H1 (cell line): ENCODE measurements at regions not wholly inside any gene's neighbourhood (a gene's known extent, or its start where the extent isn't known, plus 50 kb on each side); places are given as distances from the start of the nearest gene placed in this dataset.

Experiments
- CTCF ChIA-PET: fragments of 300-600 bp; sonication (Branson Sonifier 250); formaldehyde crosslinking; loops from one replicate; lab custom pipeline; 2021; ENCODE audit not compliant: partially characterized antibody; lab: Charles Lee
- POLR2A ChIA-PET: fragments of 300-600 bp; sonication (Branson Sonifier 250); formaldehyde crosslinking; loops from one replicate; lab custom pipeline; 2021; ENCODE audit warnings: inconsistent platforms; ENCODE audit not compliant: partially characterized antibody; lab: Charles Lee
- DNase-seq, 2 experiments: peaks; one replicate each; pipeline versions ENCODE4 v3.0.0 to v3.0.0-alpha.2; 2010 to 2022; ENCODE audit warnings: low spot score in 2 of 2, low read depth in 1 of 2, mixed read lengths in 1 of 2
- FAIRE-seq: peaks from 2 replicates; lab custom pipeline; 2011; peaks lifted over from hg19 to GRCh38; lab: Jason Lieb, UNC
- H2AFZ ChIP-seq: 2 replicates; pipeline ENCODE4 v1.8.1; 2012; ENCODE audit warnings: low read length, inconsistent platforms
- H2AK5ac ChIP-seq: 2 replicates; pipeline ENCODE4 v1.6.1; 2013; ENCODE audit warnings: low read depth, low read length
- H2BK120ac ChIP-seq: replicated peaks from 2 replicates; pipeline ENCODE3; 2013; ENCODE audit warnings: low read depth, low read length, inconsistent platforms
- H2BK12ac ChIP-seq: 2 replicates; pipeline ENCODE4 v1.6.1; 2013; ENCODE audit warnings: low read depth, low read length
- H2BK15ac ChIP-seq: 2 replicates; pipeline ENCODE4 v1.6.1; 2013; ENCODE audit warnings: low read length
- H2BK20ac ChIP-seq: 2 replicates; pipeline ENCODE4 v1.6.1; 2013; ENCODE audit warnings: low read length
- H2BK5ac ChIP-seq: 2 replicates; pipeline ENCODE4 v1.6.1; 2013; ENCODE audit warnings: low read depth, low read length
- H3K14ac ChIP-seq: 2 replicates; pipeline ENCODE4 v1.6.1; 2013; ENCODE audit warnings: inconsistent platforms; ENCODE audit not compliant: insufficient read length
- H3K18ac ChIP-seq: 2 replicates; pipeline ENCODE4 v1.6.1; 2013; ENCODE audit warnings: low read length; ENCODE audit errors: extremely low read depth
- H3K23ac ChIP-seq: 2 replicates; pipeline ENCODE4 v1.6.1; 2013; ENCODE audit warnings: inconsistent platforms; ENCODE audit not compliant: insufficient read length
- H3K23me2 ChIP-seq: 2 replicates; pipeline ENCODE4 v1.6.1; 2013; ENCODE audit warnings: low read depth, low read length
- H3K27ac ChIP-seq: 2 replicates; pipeline ENCODE4 v1.6.1; 2011; ENCODE audit warnings: low read depth, low read length, inconsistent platforms
- H3K27me3 ChIP-seq, 4 experiments: replicated peaks in 1 of 4; 1 replicate in 1 of 4; 2 replicates in 3 of 4; pipeline versions ENCODE4 v1.6.1 to v1.8.1; 2011 to 2013; ENCODE audit warnings: low read length in 3 of 4, mild to moderate bottlenecking in 3 of 4, inconsistent platforms in 2 of 4, mixed read lengths in 2 of 4, moderate library complexity in 1 of 4; ENCODE audit not compliant: control insufficient read depth in 3 of 4, insufficient read depth in 3 of 4; ENCODE audit errors: extremely low read depth in 1 of 4
- H3K36me3 ChIP-seq, 4 experiments: 2 replicates each; pipeline versions ENCODE4 v1.6.1 to v1.8.1; 2011 to 2013; ENCODE audit warnings: mild to moderate bottlenecking in 4 of 4, low read length in 3 of 4, moderate library complexity in 2 of 4, control low read depth in 1 of 4, inconsistent platforms in 1 of 4; ENCODE audit not compliant: insufficient read depth in 4 of 4, control insufficient read depth in 2 of 4
- H3K4ac ChIP-seq: replicated peaks from 2 replicates; pipeline ENCODE3; 2013; ENCODE audit warnings: low read length, low read depth, mixed read lengths, inconsistent platforms; ENCODE audit not compliant: insufficient read length
- H3K4me1 ChIP-seq, 4 experiments: replicated peaks in 1 of 4; 1 replicate in 1 of 4; 2 replicates in 3 of 4; pipeline versions ENCODE4 v1.6.1 to v1.8.1; 2011 to 2013; ENCODE audit warnings: low read length in 3 of 4, inconsistent platforms in 2 of 4, mixed read lengths in 1 of 4; ENCODE audit not compliant: insufficient read depth in 4 of 4, control insufficient read depth in 3 of 4
- H3K4me2 ChIP-seq, 2 experiments: 2 replicates each; pipeline versions ENCODE4 v1.6.1 to v1.8.1; 2011 to 2013; ENCODE audit warnings: low read depth in 2 of 2, low read length in 2 of 2, control low read depth in 1 of 2, inconsistent platforms in 1 of 2, mild to moderate bottlenecking in 1 of 2; ENCODE audit not compliant: insufficient read depth in 1 of 2
- H3K4me3 ChIP-seq, 4 experiments: fragments of 200-600, 300-600 bp in 1 of 4; sonication (generic), shearing (Covaris generic), sonication (Bioruptor Twin) in 1 of 4; 2 replicates each; pipeline versions ENCODE4 v1.5.1 to v1.8.1; 2011 to 2016; ENCODE audit warnings: low read length in 4 of 4, low read depth in 3 of 4, control low read depth in 2 of 4, inconsistent platforms in 2 of 4, mild to moderate bottlenecking in 2 of 4, mixed read lengths in 1 of 4, moderate library complexity in 1 of 4; ENCODE audit not compliant: insufficient read depth in 2 of 4; ENCODE audit errors: extremely low read depth in 1 of 4
- H3K56ac ChIP-seq: replicated peaks from 2 replicates; pipeline ENCODE3; 2013; ENCODE audit warnings: low read depth, mild to moderate bottlenecking, mixed read lengths, low read length, inconsistent platforms; ENCODE audit not compliant: insufficient read length
- H3K79me1 ChIP-seq: 2 replicates; pipeline ENCODE4 v1.6.1; 2013; ENCODE audit warnings: low read depth, low read length, control low read depth
- H3K79me2 ChIP-seq, 2 experiments: 2 replicates each; pipeline versions ENCODE4 v1.6.1 to v1.8.1; 2012 to 2013; ENCODE audit warnings: low read length in 2 of 2, mild to moderate bottlenecking in 2 of 2, inconsistent platforms in 1 of 2; ENCODE audit not compliant: insufficient read depth in 2 of 2, control insufficient read depth in 1 of 2
- H3K9ac ChIP-seq, 4 experiments: replicated peaks in 1 of 4; 1 replicate in 1 of 4; 2 replicates in 3 of 4; pipeline versions ENCODE4 v1.6.1 to v1.8.1; 2011 to 2013; ENCODE audit warnings: low read depth in 3 of 4, low read length in 3 of 4, control low read depth in 2 of 4, mild to moderate bottlenecking in 2 of 4, moderate library complexity in 2 of 4, inconsistent platforms in 1 of 4; ENCODE audit errors: extremely low read depth in 1 of 4
- H3K9me3 ChIP-seq, 2 experiments: 2 replicates each; pipeline versions ENCODE4 v1.6.1 to v1.8.1; 2012 to 2013; ENCODE audit warnings: mild to moderate bottlenecking in 2 of 2, moderate library complexity in 2 of 2, control low read depth in 1 of 2, inconsistent platforms in 1 of 2, low read depth in 1 of 2, low read length in 1 of 2, mixed read lengths in 1 of 2; ENCODE audit not compliant: insufficient read depth in 2 of 2
- H4K20me1 ChIP-seq, 2 experiments: replicated peaks in 1 of 2; 2 replicates each; pipeline versions ENCODE3 to v1.8.1; 2011 to 2013; ENCODE audit warnings: inconsistent platforms in 2 of 2, low read length in 2 of 2, mild to moderate bottlenecking in 1 of 2; ENCODE audit not compliant: insufficient read depth in 2 of 2, control insufficient read depth in 1 of 2
- H4K5ac ChIP-seq: 2 replicates; pipeline ENCODE4 v1.6.1; 2013; ENCODE audit warnings: low read length, low read depth, mixed read lengths, inconsistent platforms; ENCODE audit not compliant: insufficient read length
- H4K8ac ChIP-seq: 2 replicates; pipeline ENCODE4 v1.8.0; 2013; ENCODE audit warnings: mild to moderate bottlenecking, moderate library complexity, low read length, inconsistent platforms; ENCODE audit not compliant: insufficient read depth; ENCODE audit errors: extremely low read depth
- H4K91ac ChIP-seq: replicated peaks from 2 replicates; pipeline ENCODE3; 2013; ENCODE audit warnings: low read length, mixed read lengths, inconsistent platforms; ENCODE audit not compliant: insufficient read length
- BACH1 ChIP-seq: IDR thresholded peaks from 2 replicates; pipeline ENCODE4 v1.6.1; 2012; ENCODE audit warnings: low read length, improper control_type of control experiment
- BCL11A ChIP-seq, 2 experiments: IDR thresholded peaks; one replicate each; pipeline ENCODE4 v1.6.1; 2011; ENCODE audit warnings: low read depth in 2 of 2, low read length in 2 of 2, mild to moderate bottlenecking in 2 of 2
- JUND ChIP-seq: IDR thresholded peaks from 2 replicates; pipeline ENCODE4 v1.6.1; 2011; ENCODE audit warnings: mild to moderate bottlenecking, improper control_type of control experiment, low read length
- MAFK ChIP-seq: IDR thresholded peaks from 2 replicates; pipeline ENCODE4 v1.6.1; 2012; ENCODE audit warnings: low read depth, mild to moderate bottlenecking, improper control_type of control experiment, low read length
- POLR2AphosphoS5 ChIP-seq: IDR thresholded peaks from 2 replicates; pipeline ENCODE4 v1.6.1; 2011; ENCODE audit warnings: low read depth, low read length
- SIN3A ChIP-seq, 2 experiments: IDR thresholded peaks in 1 of 2; conservative IDR thresholded peaks in 1 of 2; 2 replicates each; pipeline ENCODE4 v1.6.1; 2011 to 2012; ENCODE audit warnings: low read length in 2 of 2, improper control_type of control experiment in 1 of 2, low read depth in 1 of 2, mild to moderate bottlenecking in 1 of 2
- TCF12 ChIP-seq: IDR thresholded peaks from 2 replicates; pipeline ENCODE4 v1.6.1; 2011; ENCODE audit warnings: low read depth, mild to moderate bottlenecking, low read length
- WGBS, 2 experiments: shearing (Covaris generic) in 1 of 2; methylation state at CpG; one replicate each; pipeline versions ENCODE4 v1.1.6 to v1.1.7; 2013 to 2015; ENCODE audit warnings: low lambda C conversion rate in 2 of 2, mixed read lengths in 2 of 2, inconsistent platforms in 1 of 2, low coverage in 1 of 2, missing lambda C conversion rate in 1 of 2; ENCODE audit not compliant: insufficient replicate concordance in 2 of 2, insufficient coverage in 1 of 2, insufficient read length in 1 of 2; ENCODE audit errors: extremely low coverage in 1 of 2, missing lambda C conversion rate in 1 of 2; 5-methylcytosine and 5-hydroxymethylcytosine counted together

GRCh38 chr4:182179105-182179504, 64.1 kb upstream of the TENM3 start:
- ChIA-PET CTCF (interaction anchor here (1.1 kb wide), 1 partner anchor 9 kb away, joined by 3 read pairs; no protein-coding TSS in a partner anchor), POLR2A (no interaction called here)
- Histone ChIP-seq H3K18ac (no peak overlapping the region), H2AK5ac (no peak overlapping the region), H4K5ac (peak overlapping the region; percentile 83), H2BK120ac (no peak overlapping the region), H2BK5ac (no peak overlapping the region), H4K20me1 (no peaks in the 10 kb centered on the region), H3K4ac (no peak overlapping the region), H3K56ac (no peak overlapping the region), H3K4me2 (peak overlapping the region in 1 of 2 experiments; percentile 36; a peak in 1 of 4 replicates), H3K23ac (no peak overlapping the region), H3K9ac (no peak overlapping the region), H2AFZ (no peak overlapping the region), H3K36me3 (no peaks in the 10 kb centered on the region), H3K79me2 (peaks cover 0 to 20% of the 10 kb centered on the region in 2 experiments; a peak in 2 of 4 replicates), H3K27me3 (no peaks in the 10 kb centered on the region)
- no peak for DNase-seq
- peak; percentile 42 for FAIRE-seq
- TF ChIP-seq BCL11A (IDR thresholded peaks at IDR 0.05; ENCODE audit: low read depth in 2 of 2, low read length in 2 of 2) (no peak), TCF12 (peak; percentile 79; the same call in 1 of the 2 replicates), BACH1 (peak; percentile 80), MAFK (0 out of 2 replicates have a peak, but pooled peaks have one; percentile 46), POLR2AphosphoS5 (no peak), JUND (0 out of 2 replicates have a peak, but pooled peaks have one; percentile 10), SIN3A (conservative IDR thresholded peaks at IDR 0.05 in 1 of 2, IDR thresholded peaks at IDR 0.05 in 1 of 2; ENCODE audit: low read depth in 1 of 2, low read length in 2 of 2) (no peak)
- TF ChIP-seq, all 59 proteins: peak for 4
- Histone ChIP-seq H2BK12ac (no peak overlapping the region), H4K91ac (no peak overlapping the region), H3K79me1 (no peaks in the 10 kb centered on the region), H3K14ac (no peak overlapping the region), H3K9me3 (no peaks in the 10 kb centered on the region), H3K4me3 (peak overlapping the region in 1 of 4 experiments; percentile 30; a peak in 1 of 8 replicates), H3K4me1 (peaks cover 0 to 14% (median 5%) of the 10 kb centered on the region in 4 experiments; a peak in 4 of 7 replicates), H2BK20ac (no peak overlapping the region), H3K27ac (no peak overlapping the region), H4K8ac (no peak overlapping the region), H2BK15ac (no peak overlapping the region), H3K23me2 (no peaks in the 10 kb centered on the region)
- 46% methylated on average over 1 of the region's 1 CpG; no CpG with 5 or more reads in 1 of the 2 experiments for WGBS, 2 experiments
